HG02943 (cell line): ENCODE measurements at regions not wholly inside any gene's neighbourhood (a gene's known extent, or its start where the extent isn't known, plus 50 kb on each side); places are given as distances from the start of the nearest gene placed in this dataset.
"Not testable (repeated sequence)": the region's sequence is repeated elsewhere in the genome, so short reads cannot be mapped to it uniquely, and the experiment has no call there.

Experiments used
- ATAC-seq: cut with Tn5 transposase; IDR thresholded peaks from one replicate; pipeline ENCODE4 v1.9.1; 2021; ENCODE audit warnings: mild to moderate bottlenecking, low read depth, moderate library complexity; ENCODE audit not compliant: unreplicated experiment

- ATAC-seq: not testable (repeated sequence)
Observed at GRCh38 chr3:87737817-87738216, 321.0 kb downstream of the CGGBP1 start.

DNA sequence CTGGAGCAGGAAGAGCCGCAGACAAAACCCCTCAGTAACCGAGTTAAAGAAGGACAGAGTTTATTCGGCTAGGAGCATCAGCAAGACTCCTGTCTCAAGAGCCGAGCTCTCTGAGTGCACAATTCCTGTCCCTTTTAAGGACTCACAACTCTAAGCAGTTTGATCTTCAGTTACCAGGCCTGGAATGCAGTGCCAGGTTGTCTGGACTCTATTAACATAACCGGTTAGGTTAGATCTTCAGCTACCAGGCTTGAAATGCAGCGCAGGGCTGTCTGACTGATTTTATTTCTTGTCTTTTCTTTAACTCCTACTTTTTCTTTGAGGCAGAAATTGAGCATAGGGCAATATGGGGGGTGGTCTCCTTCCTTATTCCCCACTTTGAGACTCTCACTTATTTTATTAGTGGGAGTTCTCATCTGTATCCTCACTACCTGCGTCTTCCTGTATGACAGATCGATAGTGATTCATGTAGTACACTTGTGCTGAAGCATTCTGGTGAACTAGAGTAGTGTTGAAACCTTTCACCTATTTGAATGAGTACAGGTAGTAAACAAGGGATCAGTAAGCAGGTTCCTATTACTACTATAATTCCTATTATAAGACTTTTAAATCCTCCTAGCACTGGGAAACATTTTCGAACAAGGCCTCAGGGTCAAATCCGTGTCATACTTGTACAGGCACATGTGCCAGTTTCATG, 325.0 kb downstream of the CGGBP1 start:
- no peak for ATAC-seq

- ATAC-seq: no peak
Observed at GRCh38 chr3:87732294-87732693, 326.5 kb downstream of the CGGBP1 start.

GRCh38 chr3:87727783-87728182, 331.0 kb downstream of the CGGBP1 start:
- ATAC-seq: no peak

- ATAC-seq: no peak
Observed at GRCh38 chr3:87719060-87719459, 339.7 kb downstream of the CGGBP1 start.

DNA sequence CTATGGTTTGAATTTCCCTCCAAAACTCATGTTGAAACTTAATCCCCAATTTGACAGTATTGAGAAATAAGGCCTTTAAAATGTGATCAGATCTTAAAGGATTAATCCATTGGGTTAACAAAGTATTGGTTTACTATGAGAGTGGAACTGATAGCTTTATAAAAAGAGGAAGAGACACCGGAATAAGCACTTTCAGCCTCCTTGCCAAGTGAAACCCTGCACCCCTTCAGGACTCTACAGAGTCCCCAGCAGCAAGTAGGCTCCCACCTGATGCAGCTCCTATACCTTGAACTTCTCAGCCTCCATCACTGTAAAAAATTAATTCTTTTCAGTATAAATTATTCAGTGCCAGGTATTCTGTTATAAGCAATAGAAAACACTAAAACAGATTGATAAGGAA, 348.3 kb downstream of the CGGBP1 start:
- ATAC-seq: no peak

DNA sequence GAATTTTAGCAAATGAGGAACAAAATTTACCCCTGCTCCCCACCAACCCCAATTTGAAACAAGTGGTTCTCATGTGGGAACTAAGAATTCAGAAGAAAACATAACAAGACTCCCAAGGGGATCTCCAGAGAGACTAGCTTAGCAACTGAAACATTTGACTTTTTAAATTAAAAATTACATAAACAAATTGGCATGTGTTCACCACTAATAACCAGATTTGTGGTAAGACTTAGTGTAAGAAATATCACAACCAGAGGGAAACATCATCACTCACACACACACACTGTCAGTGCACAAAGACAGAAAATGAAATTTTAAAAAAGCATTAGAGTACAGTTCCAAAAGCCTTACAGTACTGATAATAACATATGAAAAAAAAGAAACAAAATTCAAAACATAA, 348.8 kb downstream of the CGGBP1 start:
- ATAC-seq: no peak

DNA sequence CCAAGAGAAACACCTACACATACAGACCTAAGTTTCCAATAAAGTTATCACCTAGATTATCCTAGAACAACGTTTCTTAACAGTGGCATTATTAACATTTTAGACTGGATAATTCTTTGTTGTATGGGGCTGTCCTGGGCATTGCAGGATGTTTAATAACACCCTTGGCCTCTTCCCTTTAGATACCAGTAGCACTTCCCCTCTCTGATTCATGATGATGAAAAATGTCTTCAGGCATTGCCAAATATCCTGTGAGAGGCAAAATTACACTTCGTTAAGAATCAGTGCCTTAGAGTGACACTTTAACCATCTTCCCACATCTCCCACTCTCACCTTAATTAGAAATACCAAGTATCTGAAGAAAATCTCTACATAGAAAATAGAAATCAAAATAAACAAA, 352.6 kb downstream of the CGGBP1 start:
- no peak for ATAC-seq

DNA sequence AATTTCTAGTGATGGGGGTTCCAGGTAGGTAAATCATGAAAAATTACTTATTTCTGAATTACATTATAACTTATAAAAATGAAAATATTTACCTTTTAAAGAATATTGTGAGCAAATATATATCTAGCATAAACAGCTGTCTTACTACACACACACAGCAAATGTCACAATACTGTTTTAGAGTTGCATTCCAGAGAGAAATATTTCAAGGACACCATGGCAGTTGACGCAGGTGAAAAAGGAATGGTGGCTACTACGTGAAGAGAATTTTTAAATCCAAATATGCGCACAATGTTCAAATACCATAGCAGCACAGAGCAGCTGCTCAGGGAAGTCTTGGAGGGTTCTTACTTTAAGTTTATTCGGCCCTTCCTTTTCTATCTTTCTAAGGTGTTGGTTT, 356.2 kb downstream of the CGGBP1 start:
- no peak for ATAC-seq

DNA sequence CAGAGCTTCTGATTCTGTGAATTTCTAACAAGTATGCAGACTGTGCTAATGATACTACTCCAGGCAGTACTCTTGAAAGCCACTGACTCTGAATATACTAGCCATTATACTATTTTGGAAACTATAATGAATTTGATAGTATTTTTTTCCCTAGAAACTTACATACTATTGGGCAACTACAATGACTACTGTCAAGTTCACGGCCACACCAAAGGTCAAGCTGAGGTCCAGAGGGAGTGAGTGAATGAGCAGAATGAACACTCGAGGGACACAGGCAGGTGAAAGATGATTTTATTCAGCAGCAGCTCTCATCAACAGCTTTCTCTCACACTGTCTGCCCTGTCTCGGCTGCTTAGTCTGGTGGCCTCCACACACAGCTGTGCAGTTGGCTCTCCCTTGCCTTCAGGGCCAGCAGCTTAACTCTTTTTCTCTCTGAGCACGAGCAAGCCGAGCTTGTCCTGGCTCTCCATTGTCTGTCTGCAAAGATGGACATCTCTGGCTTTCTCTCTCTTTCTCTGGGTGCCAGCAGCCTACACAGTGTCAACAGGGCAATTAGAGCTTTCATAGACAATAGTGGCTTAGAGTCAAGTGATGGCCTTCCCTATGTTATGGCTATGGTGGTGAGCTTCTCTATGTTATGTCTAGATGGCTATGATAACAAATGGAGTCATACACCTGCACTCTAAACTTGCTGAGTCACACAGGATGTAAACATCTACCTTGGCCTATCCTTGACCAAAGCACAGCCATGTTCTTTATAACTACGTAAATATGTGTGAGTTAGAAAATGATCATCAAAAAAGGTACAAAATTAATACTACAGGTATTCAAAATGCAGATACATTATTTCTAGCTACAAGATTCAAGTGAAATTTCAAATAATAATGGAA, 362.4 kb downstream of the CGGBP1 start:
- no peak for ATAC-seq

GRCh38 chr3:87694678-87695077, 364.1 kb downstream of the CGGBP1 start:
- ATAC-seq: no peak

DNA sequence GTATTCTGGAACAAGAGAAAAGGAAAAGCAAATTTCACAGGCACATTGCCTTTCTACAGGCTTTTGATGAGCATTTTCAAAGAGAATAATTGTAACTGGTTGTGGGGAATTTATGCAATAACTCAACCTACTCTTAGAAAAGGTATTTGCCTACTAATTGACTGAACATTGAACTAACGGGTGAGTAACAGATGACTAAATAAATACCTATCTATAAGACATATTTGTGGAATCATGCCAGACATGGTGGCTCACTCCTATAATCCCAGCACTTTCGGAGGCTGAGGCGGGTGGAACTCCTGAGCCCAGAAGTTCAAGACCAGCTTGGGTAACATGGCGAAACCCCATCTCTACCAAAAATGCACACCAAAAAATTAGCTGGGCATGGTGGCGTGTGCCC, 367.7 kb downstream of the CGGBP1 start:
- ATAC-seq: no peak

DNA sequence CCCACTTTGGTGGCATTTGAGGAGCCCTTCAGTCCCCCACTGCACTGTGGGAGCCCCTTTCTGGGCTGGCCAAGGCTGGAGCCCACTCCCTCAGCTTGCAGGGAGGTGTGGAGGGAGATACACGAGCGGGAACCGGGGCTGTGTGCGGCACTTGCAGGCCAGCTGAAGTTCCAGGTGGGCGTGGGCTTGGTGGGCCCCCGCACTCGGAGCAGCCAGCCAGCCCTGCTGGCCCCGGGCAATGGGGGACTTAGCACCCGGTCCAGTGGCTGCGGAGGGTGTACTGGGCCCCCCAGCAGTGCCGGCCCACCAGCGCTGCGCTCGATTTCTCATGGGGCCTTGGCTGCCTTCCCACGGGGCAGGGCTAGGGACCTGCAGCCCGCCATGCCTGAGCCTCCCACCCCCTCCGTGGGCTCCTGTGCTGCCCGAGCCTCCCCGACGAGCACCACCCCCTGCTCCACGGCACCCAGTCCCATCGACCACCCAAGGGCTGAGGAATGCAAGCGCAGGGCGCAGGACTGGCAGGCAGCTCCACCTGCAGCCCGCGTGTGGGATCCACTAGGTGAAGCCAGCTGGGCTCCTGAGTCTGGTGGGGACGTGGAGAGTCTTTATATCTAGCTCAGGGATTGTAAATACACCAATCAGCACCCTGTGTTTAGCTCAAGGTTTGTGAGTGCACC, 379.7 kb downstream of the CGGBP1 start:
- ATAC-seq: not testable (repeated sequence)

- peak; percentile 98 for ATAC-seq
Observed at GRCh38 chr3:87674397-87675161, 384.2 kb downstream of the CGGBP1 start.

GRCh38 chr3:87673132-87673531, 385.7 kb downstream of the CGGBP1 start:
- no peak for ATAC-seq

DNA sequence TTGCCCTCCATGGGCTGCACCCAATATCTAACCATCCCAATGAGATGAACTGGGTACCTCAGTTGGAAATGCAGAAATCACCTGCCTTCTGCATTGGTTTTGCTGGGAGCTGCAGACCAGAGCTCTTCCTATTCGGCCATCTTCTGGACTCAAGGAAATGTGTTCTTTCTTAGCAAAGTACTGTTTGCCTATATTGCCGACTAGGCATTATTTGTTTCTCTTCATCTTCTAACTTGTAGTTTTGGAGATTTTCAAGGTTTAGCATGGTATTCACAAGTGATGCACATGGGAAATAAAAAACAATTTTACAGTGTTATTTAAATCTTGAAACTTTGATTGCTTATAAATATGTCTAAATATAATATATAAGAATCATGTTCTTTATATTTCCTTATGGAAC, 377.8 kb upstream of the POU1F1 start:
- ATAC-seq: no peak

DNA sequence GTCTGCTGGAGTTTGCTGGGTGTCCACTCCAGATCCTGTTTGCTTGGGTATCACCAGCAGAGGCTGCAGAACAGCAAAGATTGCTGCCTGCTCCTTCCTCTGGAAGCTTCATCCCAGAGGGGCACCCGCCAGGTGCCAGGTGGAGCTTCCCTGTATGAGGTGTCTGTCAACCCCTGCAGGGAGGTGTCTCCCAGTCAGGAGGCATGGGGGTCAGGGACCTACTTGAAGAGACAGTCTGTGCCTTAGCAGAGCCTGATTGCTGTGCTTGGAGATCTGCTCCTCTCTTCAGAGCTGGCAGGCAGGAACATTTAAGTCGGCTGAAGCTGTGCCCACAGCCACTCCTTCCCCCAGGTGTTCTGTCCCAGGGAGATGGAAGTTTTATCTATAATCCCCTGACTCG, 376.8 kb upstream of the POU1F1 start:
- not testable (repeated sequence) for ATAC-seq

DNA sequence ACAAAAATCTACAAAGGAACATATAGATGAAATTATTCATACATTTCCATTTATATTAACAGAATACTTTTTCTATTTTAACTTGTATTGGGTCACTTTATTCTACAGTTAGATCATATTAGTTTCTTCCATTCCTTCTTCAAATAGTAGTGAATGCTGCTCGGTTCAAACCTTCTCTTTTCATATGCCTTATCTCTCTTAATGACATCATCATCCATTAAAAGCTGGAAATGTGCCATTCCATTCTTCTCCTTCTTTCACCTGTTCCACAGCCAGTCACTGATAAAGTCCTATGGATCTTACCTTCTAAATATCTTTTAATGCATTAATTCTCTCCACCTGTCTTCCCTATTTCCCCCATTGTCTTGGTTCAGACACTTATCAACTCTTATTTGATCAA, 358.0 kb upstream of the POU1F1 start:
- ATAC-seq: no peak

DNA sequence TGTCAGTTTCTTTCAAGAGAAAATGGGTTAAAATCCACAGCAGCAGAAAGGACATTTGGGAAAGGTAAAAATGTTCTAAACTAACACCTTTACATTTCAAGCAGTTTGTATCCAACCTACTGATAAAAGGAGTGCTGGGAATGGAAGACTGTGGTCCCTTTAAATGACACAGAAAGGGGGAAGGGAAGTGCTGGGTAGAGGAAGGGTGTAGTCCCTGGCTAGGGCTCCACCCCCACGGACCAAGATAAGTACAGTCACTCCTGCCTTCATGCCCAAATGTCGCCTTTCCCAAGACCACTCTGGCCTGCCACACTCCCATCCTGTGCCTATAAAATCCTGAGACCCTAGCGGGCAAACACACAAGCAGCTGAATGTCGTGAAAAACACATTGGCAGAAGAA, 350.9 kb upstream of the POU1F1 start:
- no peak for ATAC-seq

GRCh38 chr3:87626546-87626945, 350.2 kb upstream of the POU1F1 start:
- ATAC-seq: no peak

- no peak for ATAC-seq
Observed at GRCh38 chr3:87625876-87626275, 349.5 kb upstream of the POU1F1 start.
